ENCODE measurements at regions not wholly inside any gene's neighbourhood (a gene's known extent, or its start where the extent isn't known, plus 50 kb on each side); places are given as distances from the start of the nearest gene placed in this dataset.

DNA sequence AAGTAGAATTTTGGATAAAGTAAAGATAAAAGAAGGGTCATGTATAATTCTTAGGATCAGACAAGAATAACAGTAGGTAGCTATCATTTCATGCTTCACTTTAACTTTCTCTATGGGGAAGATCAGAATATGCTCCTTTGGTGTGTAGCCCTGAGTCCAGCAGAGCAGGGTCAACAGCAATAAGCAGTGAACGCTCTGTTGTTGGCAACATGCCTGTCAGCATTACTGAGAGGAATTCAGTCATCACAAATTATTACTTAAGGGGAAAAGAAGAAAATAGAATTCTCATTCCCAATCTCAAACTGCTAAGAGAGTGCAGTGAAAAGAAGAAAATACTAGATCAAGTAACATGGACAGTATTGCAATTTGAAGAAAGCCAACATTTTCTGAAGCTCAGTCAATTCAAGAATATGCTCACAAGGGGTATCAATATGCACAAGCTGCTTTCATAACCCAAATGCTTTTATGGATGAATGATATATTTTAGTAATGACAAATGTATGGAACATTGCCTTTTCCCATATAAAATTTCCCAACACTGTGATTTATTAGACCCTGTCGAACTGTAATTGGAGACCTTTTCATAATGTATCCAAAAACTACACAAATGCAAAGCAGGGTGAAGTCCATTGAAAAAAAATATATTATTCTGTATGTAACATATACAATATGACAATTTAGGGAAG, 1359.4 kb downstream of the EFNA5 start:
- no peaks in the 10 kb centered on the region for H3K4me1 ChIP-seq (ENCODE audit: control insufficient read depth in 1 of 2, insufficient read depth in 2 of 2, low read length in 2 of 2)
- H3K4me2 ChIP-seq (ENCODE audit: low read length): no peak overlapping the region
- H3K27ac ChIP-seq (ENCODE audit: low read depth, low read length): no peak overlapping the region
- no peaks in the 10 kb centered on the region for H3K9me2 ChIP-seq (ENCODE audit: insufficient read depth)
- H3K9me3 ChIP-seq (ENCODE audit: control insufficient read depth in 1 of 2, insufficient read depth in 1 of 2, low read depth in 1 of 2, low read length in 2 of 2): no peaks in the 10 kb centered on the region
- no peaks in the 10 kb centered on the region for H3K27me3 ChIP-seq (ENCODE audit: insufficient read depth, low read length)
- H3K79me2 ChIP-seq (ENCODE audit: insufficient read depth, low read length): no peaks in the 10 kb centered on the region
- no TSS peak for BruUV-seq (replicated peaks)
- TF ChIP-seq, protein P1, sequence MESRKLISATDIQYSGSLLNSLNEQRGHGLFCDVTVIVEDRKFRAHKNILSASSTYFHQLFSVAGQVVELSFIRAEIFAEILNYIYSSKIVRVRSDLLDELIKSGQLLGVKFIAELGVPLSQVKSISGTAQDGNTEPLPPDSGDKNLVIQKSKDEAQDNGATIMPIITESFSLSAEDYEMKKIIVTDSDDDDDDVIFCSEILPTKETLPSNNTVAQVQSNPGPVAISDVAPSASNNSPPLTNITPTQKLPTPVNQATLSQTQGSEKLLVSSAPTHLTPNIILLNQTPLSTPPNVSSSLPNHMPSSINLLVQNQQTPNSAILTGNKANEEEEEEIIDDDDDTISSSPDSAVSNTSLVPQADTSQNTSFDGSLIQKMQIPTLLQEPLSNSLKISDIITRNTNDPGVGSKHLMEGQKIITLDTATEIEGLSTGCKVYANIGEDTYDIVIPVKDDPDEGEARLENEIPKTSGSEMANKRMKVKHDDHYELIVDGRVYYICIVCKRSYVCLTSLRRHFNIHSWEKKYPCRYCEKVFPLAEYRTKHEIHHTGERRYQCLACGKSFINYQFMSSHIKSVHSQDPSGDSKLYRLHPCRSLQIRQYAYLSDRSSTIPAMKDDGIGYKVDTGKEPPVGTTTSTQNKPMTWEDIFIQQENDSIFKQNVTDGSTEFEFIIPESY (IDR thresholded peaks at IDR 0.05; ENCODE audit: extremely low read depth, insufficient replicate concordance, low read length): no peak
- no peak for TF ChIP-seq YY1 (IDR thresholded peaks at IDR 0.05; ENCODE audit: extremely low read depth, insufficient replicate concordance, low read depth, low read length)
- TF ChIP-seq ZNF274 (IDR thresholded peaks at IDR 0.05; ENCODE audit: low read depth, low read length): no peak
- TF ChIP-seq JUND (IDR thresholded peaks at IDR 0.05): no peak
- TF ChIP-seq, protein P2, sequence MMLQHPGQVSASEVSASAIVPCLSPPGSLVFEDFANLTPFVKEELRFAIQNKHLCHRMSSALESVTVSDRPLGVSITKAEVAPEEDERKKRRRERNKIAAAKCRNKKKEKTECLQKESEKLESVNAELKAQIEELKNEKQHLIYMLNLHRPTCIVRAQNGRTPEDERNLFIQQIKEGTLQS (IDR thresholded peaks at IDR 0.05): no peak
- no peak for TF ChIP-seq ELF1 (IDR thresholded peaks at IDR 0.05; ENCODE audit: borderline replicate concordance, low read depth)
- TF ChIP-seq POLR2A (IDR thresholded peaks at IDR 0.05; ENCODE audit: borderline replicate concordance, extremely low read depth, insufficient read depth, insufficient read length): no peak
- TF ChIP-seq, protein P3, sequence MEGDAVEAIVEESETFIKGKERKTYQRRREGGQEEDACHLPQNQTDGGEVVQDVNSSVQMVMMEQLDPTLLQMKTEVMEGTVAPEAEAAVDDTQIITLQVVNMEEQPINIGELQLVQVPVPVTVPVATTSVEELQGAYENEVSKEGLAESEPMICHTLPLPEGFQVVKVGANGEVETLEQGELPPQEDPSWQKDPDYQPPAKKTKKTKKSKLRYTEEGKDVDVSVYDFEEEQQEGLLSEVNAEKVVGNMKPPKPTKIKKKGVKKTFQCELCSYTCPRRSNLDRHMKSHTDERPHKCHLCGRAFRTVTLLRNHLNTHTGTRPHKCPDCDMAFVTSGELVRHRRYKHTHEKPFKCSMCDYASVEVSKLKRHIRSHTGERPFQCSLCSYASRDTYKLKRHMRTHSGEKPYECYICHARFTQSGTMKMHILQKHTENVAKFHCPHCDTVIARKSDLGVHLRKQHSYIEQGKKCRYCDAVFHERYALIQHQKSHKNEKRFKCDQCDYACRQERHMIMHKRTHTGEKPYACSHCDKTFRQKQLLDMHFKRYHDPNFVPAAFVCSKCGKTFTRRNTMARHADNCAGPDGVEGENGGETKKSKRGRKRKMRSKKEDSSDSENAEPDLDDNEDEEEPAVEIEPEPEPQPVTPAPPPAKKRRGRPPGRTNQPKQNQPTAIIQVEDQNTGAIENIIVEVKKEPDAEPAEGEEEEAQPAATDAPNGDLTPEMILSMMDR (IDR thresholded peaks at IDR 0.05 in 2 of 3, conservative IDR thresholded peaks at IDR 0.05 in 1 of 3; ENCODE audit: borderline replicate concordance in 1 of 3, insufficient read depth in 1 of 3, low read depth in 2 of 3, low read length in 2 of 3): no peak
- TF ChIP-seq TCF7L2 (IDR thresholded peaks at IDR 0.05; ENCODE audit: borderline replicate concordance, extremely low read depth, insufficient read depth, insufficient read length): no peak
- TF ChIP-seq SRF (IDR thresholded peaks at IDR 0.05; ENCODE audit: low read depth): no peak
- TF ChIP-seq CBX3 (IDR thresholded peaks at IDR 0.05; ENCODE audit: low read depth): no peak
- no peak for TF ChIP-seq CEBPB (IDR thresholded peaks at IDR 0.05; ENCODE audit: low read depth)
- TF ChIP-seq ZFX (IDR thresholded peaks at IDR 0.05): no peak
- no peak for TF ChIP-seq FOSL1 (IDR thresholded peaks at IDR 0.05; ENCODE audit: low read depth)
- TF ChIP-seq SP1 (IDR thresholded peaks at IDR 0.05; ENCODE audit: low read depth): no peak
- TF ChIP-seq EZH2phosphoT487 (IDR thresholded peaks at IDR 0.05; ENCODE audit: borderline replicate concordance): no peak
- TF ChIP-seq EZH2 (IDR thresholded peaks at IDR 0.05): no peak
- no peak for TF ChIP-seq RAD21 (IDR thresholded peaks at IDR 0.05; ENCODE audit: low read depth)
- no peak for TF ChIP-seq EGR1 (IDR thresholded peaks at IDR 0.05; ENCODE audit: low read depth)
- H2AFZ ChIP-seq (ENCODE audit: low read depth, low read length, poor library complexity, severe bottlenecking): no peak overlapping the region
- no peaks in the 10 kb centered on the region for H3K36me3 ChIP-seq (ENCODE audit: control insufficient read depth in 1 of 2, insufficient read depth in 2 of 2, low read length in 2 of 2)
- ChIA-PET CTCF (interaction anchor here (1.2 kb wide), 1 partner anchor 42 kb away, joined by 5 read pairs; no protein-coding TSS in a partner anchor), RAD21 (ENCODE audit: low non-redundant PET in 1 of 2, low total read pairs in 2 of 2, uncharacterized antibody in 2 of 2, unreplicated experiment in 2 of 2) (no interaction called here), POLR2A (no interaction called here)
- intact Hi-C loops (cut with micrococcal nuclease): no loop called here
- no peak overlapping the region for H3K9ac ChIP-seq (ENCODE audit: low read length)
- no peak for DNase-seq (ENCODE audit: low read depth, low spot score)
- no peaks in the 10 kb centered on the region for H4K20me1 ChIP-seq (ENCODE audit: insufficient read depth)
- no peak for ATAC-seq
- no peak overlapping the region for H3K4me3 ChIP-seq (replicated peaks in 1 of 2; ENCODE audit: low read depth in 1 of 2, low read length in 2 of 2)

Data from HCT116 (cell line).